GM18498 (cell line): ENCODE measurements at regions not wholly inside any gene's neighbourhood (a gene's known extent, or its start where the extent isn't known, plus 50 kb on each side); places are given as distances from the start of the nearest gene placed in this dataset.
A peak's percentile ranks its signal among the peaks of the same experiment; 100 is the strongest.
"Not testable (repeated sequence)": the region's sequence is repeated elsewhere in the genome, so short reads cannot be mapped to it uniquely, and the experiment has no call there.

Experiments used
- ATAC-seq: cut with Tn5 transposase; IDR thresholded peaks from one replicate; pipeline ENCODE4 v1.9.1; 2021; ENCODE audit warnings: mild to moderate bottlenecking, moderate library complexity; ENCODE audit not compliant: unreplicated experiment

DNA sequence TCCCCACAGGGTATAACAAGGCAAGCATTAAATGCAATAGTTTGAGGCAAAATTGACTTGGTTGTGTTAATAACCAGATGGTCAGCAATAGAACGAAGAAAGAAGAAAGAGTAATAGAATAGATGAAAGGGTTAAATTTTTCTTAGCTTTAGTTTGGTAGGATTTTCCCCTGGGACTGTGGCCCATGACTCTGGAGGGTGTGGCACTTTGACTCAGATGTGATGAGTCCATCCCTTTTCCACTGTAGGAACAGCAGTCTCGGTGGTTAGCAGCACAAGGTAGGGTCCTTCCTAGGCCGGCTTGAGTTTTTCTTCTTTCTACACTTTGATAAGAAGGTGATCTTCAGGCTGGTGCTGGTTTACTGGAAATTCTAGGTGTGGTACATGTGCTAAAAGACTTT lies 321.0 kb downstream of the CGGBP1 start:
- ATAC-seq, result not testable (repeated sequence)

DNA sequence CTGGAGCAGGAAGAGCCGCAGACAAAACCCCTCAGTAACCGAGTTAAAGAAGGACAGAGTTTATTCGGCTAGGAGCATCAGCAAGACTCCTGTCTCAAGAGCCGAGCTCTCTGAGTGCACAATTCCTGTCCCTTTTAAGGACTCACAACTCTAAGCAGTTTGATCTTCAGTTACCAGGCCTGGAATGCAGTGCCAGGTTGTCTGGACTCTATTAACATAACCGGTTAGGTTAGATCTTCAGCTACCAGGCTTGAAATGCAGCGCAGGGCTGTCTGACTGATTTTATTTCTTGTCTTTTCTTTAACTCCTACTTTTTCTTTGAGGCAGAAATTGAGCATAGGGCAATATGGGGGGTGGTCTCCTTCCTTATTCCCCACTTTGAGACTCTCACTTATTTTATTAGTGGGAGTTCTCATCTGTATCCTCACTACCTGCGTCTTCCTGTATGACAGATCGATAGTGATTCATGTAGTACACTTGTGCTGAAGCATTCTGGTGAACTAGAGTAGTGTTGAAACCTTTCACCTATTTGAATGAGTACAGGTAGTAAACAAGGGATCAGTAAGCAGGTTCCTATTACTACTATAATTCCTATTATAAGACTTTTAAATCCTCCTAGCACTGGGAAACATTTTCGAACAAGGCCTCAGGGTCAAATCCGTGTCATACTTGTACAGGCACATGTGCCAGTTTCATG lies 325.0 kb downstream of the CGGBP1 start:
- no peak for ATAC-seq

DNA sequence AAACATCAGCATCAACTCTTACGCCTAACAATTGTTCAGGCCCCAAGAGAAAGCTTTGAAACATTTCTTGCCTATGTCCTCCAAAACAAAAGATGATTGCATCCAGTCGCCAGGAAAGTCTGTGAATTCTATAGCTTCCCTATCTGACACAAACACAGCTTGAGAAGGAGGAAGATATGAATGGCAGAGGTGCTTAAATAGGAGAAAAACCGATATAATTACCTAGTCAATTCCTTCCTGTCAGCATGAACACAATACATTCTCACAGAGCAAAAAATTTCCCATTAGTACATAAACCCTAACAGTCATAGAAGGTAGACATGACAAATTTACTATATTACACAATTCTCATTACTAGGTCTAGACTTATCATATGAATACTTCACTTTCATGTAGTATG lies 326.5 kb downstream of the CGGBP1 start:
- no peak for ATAC-seq

DNA sequence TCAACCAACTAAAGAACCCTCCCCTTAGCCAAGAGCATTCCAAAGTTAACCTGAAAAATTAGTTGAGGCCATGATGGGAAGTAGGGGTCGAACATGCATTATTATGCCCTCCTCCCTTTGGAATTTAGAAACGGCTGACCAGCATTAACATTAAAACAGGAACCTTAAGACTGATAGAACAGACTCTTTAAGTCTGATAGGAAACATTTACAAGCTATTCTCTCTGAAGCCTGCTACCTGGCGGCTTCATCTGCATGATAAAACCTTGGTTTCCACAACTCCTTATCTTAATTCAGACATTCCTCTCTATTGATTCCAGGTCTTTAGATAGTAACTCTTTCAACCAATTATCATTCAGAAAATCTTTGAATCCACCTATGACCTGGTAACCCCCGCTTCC lies 331.0 kb downstream of the CGGBP1 start:
- no peak for ATAC-seq

DNA sequence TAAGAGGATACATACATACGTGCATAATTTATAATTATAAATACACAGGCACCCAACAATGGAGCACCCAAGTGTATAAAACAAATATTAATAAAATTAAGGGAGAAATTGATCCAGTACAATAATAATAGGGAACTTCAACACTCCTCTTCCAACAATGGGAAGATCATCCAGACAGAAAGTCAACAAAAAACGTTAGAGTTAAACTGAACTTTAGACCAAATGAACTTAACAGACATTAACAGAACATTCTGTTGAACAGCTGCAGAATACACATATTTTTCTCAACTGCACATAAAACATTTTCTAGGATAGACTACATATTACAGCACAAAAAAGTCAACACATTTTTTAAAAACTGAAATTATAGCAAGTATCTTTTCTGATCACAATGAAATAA lies 339.7 kb downstream of the CGGBP1 start:
- ATAC-seq, result no peak

DNA sequence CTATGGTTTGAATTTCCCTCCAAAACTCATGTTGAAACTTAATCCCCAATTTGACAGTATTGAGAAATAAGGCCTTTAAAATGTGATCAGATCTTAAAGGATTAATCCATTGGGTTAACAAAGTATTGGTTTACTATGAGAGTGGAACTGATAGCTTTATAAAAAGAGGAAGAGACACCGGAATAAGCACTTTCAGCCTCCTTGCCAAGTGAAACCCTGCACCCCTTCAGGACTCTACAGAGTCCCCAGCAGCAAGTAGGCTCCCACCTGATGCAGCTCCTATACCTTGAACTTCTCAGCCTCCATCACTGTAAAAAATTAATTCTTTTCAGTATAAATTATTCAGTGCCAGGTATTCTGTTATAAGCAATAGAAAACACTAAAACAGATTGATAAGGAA lies 348.3 kb downstream of the CGGBP1 start:
- no peak for ATAC-seq

DNA sequence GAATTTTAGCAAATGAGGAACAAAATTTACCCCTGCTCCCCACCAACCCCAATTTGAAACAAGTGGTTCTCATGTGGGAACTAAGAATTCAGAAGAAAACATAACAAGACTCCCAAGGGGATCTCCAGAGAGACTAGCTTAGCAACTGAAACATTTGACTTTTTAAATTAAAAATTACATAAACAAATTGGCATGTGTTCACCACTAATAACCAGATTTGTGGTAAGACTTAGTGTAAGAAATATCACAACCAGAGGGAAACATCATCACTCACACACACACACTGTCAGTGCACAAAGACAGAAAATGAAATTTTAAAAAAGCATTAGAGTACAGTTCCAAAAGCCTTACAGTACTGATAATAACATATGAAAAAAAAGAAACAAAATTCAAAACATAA lies 348.8 kb downstream of the CGGBP1 start:
- no peak for ATAC-seq

DNA sequence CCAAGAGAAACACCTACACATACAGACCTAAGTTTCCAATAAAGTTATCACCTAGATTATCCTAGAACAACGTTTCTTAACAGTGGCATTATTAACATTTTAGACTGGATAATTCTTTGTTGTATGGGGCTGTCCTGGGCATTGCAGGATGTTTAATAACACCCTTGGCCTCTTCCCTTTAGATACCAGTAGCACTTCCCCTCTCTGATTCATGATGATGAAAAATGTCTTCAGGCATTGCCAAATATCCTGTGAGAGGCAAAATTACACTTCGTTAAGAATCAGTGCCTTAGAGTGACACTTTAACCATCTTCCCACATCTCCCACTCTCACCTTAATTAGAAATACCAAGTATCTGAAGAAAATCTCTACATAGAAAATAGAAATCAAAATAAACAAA lies 352.6 kb downstream of the CGGBP1 start:
- no peak for ATAC-seq

DNA sequence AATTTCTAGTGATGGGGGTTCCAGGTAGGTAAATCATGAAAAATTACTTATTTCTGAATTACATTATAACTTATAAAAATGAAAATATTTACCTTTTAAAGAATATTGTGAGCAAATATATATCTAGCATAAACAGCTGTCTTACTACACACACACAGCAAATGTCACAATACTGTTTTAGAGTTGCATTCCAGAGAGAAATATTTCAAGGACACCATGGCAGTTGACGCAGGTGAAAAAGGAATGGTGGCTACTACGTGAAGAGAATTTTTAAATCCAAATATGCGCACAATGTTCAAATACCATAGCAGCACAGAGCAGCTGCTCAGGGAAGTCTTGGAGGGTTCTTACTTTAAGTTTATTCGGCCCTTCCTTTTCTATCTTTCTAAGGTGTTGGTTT lies 356.2 kb downstream of the CGGBP1 start:
- ATAC-seq, result no peak

DNA sequence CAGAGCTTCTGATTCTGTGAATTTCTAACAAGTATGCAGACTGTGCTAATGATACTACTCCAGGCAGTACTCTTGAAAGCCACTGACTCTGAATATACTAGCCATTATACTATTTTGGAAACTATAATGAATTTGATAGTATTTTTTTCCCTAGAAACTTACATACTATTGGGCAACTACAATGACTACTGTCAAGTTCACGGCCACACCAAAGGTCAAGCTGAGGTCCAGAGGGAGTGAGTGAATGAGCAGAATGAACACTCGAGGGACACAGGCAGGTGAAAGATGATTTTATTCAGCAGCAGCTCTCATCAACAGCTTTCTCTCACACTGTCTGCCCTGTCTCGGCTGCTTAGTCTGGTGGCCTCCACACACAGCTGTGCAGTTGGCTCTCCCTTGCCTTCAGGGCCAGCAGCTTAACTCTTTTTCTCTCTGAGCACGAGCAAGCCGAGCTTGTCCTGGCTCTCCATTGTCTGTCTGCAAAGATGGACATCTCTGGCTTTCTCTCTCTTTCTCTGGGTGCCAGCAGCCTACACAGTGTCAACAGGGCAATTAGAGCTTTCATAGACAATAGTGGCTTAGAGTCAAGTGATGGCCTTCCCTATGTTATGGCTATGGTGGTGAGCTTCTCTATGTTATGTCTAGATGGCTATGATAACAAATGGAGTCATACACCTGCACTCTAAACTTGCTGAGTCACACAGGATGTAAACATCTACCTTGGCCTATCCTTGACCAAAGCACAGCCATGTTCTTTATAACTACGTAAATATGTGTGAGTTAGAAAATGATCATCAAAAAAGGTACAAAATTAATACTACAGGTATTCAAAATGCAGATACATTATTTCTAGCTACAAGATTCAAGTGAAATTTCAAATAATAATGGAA lies 362.4 kb downstream of the CGGBP1 start:
- ATAC-seq, result no peak

DNA sequence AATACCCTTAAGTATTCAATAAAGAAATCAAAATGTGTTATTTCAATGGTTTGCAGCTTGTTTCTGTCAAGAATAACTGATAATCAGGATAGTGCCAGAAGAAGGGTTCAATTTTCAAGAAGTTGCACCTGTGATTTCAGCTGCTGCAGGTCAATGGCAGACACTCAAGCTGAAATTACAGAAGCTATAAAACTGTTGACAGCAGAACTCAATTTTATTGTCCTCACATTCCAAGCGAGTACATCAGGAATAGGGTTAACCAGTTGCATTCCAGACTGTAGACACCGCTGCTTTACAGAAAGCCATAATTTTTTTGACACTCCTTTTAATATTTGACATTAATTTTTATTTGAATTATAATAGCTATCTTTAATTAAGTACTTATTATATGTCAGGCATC lies 364.1 kb downstream of the CGGBP1 start:
- no peak for ATAC-seq

DNA sequence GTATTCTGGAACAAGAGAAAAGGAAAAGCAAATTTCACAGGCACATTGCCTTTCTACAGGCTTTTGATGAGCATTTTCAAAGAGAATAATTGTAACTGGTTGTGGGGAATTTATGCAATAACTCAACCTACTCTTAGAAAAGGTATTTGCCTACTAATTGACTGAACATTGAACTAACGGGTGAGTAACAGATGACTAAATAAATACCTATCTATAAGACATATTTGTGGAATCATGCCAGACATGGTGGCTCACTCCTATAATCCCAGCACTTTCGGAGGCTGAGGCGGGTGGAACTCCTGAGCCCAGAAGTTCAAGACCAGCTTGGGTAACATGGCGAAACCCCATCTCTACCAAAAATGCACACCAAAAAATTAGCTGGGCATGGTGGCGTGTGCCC lies 367.7 kb downstream of the CGGBP1 start:
- no peak for ATAC-seq

DNA sequence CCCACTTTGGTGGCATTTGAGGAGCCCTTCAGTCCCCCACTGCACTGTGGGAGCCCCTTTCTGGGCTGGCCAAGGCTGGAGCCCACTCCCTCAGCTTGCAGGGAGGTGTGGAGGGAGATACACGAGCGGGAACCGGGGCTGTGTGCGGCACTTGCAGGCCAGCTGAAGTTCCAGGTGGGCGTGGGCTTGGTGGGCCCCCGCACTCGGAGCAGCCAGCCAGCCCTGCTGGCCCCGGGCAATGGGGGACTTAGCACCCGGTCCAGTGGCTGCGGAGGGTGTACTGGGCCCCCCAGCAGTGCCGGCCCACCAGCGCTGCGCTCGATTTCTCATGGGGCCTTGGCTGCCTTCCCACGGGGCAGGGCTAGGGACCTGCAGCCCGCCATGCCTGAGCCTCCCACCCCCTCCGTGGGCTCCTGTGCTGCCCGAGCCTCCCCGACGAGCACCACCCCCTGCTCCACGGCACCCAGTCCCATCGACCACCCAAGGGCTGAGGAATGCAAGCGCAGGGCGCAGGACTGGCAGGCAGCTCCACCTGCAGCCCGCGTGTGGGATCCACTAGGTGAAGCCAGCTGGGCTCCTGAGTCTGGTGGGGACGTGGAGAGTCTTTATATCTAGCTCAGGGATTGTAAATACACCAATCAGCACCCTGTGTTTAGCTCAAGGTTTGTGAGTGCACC lies 379.7 kb downstream of the CGGBP1 start:
- not testable (repeated sequence) for ATAC-seq

DNA sequence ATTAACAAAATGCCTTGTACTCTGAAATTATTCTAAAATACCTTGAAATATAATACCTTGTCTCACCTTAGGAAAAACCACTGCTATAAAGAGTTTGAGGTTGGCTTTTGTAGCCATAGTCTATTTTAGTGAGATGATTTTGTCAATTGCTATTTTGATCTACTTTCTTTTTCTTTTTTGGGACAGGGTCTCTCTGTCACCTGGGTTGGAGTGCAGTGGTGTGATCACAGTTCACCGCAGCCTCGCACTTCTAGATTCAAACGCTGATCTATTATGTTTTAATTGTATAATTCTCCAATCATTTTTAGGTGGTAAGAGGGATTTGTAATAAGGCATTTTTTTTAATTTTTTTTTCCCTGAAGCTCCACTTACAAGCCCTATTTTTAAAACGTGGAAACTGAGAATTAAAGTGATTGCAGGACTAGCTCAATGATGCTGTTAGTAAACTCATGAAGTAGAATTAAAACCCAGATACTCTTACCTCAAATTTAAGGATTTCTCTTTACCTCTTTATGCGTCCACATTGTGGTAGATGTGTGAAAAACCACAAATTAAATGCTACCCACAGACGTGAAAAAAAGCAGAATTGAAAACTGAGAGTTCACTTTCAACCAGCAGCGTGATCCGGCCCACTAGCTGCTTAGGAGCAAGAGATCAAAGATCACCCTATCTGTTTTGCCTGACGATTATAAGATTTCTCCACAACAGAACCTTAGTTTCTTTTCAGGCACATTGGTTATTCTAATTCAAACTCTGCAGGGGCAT lies 384.2 kb downstream of the CGGBP1 start:
- peak; percentile 99 for ATAC-seq

DNA sequence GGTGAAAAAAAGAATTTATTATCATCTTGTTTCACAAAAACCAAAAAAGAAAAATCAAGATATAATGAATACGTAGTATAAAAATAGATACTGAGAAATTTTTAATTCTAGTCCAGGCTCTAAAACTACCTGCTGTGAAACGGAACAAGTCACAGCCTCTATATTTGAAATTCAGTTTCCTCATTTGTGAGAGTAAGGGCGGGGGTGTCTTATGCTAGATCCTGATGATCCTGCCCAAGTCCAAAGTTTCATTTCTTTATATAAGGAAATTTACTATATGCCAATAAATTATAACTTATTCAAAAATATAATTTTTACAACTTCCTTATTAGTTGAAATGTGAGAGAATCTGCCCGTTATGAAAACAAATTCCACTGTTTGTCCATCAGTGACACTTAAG lies 385.7 kb downstream of the CGGBP1 start:
- no peak for ATAC-seq

DNA sequence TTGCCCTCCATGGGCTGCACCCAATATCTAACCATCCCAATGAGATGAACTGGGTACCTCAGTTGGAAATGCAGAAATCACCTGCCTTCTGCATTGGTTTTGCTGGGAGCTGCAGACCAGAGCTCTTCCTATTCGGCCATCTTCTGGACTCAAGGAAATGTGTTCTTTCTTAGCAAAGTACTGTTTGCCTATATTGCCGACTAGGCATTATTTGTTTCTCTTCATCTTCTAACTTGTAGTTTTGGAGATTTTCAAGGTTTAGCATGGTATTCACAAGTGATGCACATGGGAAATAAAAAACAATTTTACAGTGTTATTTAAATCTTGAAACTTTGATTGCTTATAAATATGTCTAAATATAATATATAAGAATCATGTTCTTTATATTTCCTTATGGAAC lies 377.8 kb upstream of the POU1F1 start:
- no peak for ATAC-seq

DNA sequence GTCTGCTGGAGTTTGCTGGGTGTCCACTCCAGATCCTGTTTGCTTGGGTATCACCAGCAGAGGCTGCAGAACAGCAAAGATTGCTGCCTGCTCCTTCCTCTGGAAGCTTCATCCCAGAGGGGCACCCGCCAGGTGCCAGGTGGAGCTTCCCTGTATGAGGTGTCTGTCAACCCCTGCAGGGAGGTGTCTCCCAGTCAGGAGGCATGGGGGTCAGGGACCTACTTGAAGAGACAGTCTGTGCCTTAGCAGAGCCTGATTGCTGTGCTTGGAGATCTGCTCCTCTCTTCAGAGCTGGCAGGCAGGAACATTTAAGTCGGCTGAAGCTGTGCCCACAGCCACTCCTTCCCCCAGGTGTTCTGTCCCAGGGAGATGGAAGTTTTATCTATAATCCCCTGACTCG lies 376.8 kb upstream of the POU1F1 start:
- ATAC-seq, result not testable (repeated sequence)

DNA sequence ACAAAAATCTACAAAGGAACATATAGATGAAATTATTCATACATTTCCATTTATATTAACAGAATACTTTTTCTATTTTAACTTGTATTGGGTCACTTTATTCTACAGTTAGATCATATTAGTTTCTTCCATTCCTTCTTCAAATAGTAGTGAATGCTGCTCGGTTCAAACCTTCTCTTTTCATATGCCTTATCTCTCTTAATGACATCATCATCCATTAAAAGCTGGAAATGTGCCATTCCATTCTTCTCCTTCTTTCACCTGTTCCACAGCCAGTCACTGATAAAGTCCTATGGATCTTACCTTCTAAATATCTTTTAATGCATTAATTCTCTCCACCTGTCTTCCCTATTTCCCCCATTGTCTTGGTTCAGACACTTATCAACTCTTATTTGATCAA lies 358.0 kb upstream of the POU1F1 start:
- no peak for ATAC-seq

DNA sequence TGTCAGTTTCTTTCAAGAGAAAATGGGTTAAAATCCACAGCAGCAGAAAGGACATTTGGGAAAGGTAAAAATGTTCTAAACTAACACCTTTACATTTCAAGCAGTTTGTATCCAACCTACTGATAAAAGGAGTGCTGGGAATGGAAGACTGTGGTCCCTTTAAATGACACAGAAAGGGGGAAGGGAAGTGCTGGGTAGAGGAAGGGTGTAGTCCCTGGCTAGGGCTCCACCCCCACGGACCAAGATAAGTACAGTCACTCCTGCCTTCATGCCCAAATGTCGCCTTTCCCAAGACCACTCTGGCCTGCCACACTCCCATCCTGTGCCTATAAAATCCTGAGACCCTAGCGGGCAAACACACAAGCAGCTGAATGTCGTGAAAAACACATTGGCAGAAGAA lies 350.9 kb upstream of the POU1F1 start:
- no peak for ATAC-seq

DNA sequence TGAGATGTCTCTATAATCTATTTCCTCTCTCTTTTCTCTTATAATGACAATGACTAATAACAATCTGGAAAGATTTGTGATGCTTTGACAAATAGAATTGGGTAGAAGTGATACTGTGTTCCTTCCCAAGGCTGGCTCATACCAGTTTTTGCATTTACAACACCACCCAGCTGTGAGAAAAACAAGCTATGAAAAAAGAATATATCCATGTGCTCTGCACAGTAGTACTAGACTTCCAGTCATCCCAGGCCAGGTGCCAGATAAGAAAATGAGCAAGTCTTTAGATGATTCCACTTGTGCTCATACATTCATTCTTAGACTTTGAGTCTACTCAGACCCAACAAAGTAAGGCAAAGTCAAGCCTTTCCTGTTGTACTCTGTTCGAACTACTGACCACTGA lies 350.2 kb upstream of the POU1F1 start:
- ATAC-seq, result no peak

DNA sequence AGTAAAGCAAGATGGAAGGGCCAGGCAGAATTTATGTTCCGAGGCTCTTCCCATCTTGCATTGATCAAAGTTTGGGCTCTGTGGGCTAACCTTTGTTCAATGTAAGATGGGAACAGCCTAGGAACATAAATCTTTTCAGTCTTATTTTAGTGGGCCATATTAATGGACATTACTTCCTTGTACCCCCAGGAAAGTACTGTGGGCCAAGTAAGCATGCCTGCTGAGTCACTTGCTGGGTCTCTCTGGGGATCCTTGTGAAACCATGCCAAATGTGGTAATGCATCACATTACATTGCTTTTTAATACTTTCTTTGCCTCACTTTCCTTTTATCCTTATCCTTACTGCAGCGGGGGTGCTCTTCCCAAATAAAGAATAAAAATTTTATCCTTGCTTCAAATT lies 349.5 kb upstream of the POU1F1 start:
- ATAC-seq, result no peak
